Loucy (cell line): ENCODE measurements at regions not wholly inside any gene's neighbourhood (a gene's known extent, or its start where the extent isn't known, plus 50 kb on each side); places are given as distances from the start of the nearest gene placed in this dataset.

ENCODE experiments used
- EZH2phosphoT487 ChIP-seq: fragments of 200-600 bp; IDR thresholded peaks from 2 replicates; pipeline ENCODE4 v1.6.1; 2018; ENCODE audit warnings: antibody characterized with exemption, mild to moderate bottlenecking, moderate library complexity, borderline replicate concordance
- TF ChIP-seq, protein P1 (sequence below): fragments of 200-600 bp; sonication (generic); conservative IDR thresholded peaks from 2 replicates; pipeline ENCODE4 v1.5.1; 2014; ENCODE audit warnings: mild to moderate bottlenecking, antibody characterized with exemption, low read length

DNA sequence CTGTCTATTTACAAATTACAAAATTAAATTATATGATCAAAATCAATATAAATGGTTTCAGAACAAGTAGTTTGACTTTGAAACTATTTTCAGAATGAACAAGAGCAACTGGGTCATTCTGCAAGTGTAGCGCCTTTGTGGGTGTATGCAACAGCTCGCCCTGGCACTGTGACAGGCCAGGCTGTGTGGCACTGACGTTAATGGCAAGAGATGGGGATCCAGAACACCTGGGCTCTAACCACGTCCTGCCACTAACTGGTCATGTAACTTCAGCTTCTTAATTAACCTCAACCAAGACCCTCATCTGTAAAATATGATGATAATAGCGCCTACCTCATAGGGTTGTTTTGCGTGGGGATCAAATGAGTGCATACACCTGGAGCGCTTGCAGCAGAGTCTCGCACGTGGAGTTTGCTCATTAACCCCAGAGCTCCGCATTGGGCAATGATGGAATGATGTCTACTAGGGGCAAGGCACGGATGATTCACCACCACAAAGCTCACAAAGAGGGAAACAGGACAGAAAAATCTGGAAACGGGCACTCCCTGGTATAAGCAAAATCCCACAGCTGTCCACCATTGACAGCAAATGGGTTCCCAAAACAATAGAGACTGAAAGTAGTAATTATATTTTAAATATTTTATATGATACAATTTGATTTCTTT lies 639.4 kb downstream of the SEMA5A start:
- TF ChIP-seq, protein P1, sequence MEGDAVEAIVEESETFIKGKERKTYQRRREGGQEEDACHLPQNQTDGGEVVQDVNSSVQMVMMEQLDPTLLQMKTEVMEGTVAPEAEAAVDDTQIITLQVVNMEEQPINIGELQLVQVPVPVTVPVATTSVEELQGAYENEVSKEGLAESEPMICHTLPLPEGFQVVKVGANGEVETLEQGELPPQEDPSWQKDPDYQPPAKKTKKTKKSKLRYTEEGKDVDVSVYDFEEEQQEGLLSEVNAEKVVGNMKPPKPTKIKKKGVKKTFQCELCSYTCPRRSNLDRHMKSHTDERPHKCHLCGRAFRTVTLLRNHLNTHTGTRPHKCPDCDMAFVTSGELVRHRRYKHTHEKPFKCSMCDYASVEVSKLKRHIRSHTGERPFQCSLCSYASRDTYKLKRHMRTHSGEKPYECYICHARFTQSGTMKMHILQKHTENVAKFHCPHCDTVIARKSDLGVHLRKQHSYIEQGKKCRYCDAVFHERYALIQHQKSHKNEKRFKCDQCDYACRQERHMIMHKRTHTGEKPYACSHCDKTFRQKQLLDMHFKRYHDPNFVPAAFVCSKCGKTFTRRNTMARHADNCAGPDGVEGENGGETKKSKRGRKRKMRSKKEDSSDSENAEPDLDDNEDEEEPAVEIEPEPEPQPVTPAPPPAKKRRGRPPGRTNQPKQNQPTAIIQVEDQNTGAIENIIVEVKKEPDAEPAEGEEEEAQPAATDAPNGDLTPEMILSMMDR = no peak
- TF ChIP-seq EZH2phosphoT487 = no peak
